GM12878 (cell line): ENCODE measurements at regions not wholly inside any gene's neighbourhood (a gene's known extent, or its start where the extent isn't known, plus 50 kb on each side); places are given as distances from the start of the nearest gene placed in this dataset.

Experiments used
- ATAC-seq: fragments of 200-7000 bp; cut with Tn5 transposase; 3 replicates; pipeline ENCODE4 v1.9.1; 2020; ENCODE audit warnings: mild to moderate bottlenecking, moderate library complexity
- BruUV-seq: library from RNA; stranded (reverse); fragments of 400-500 nt; replicated peaks from 2 replicates; lab custom pipeline; 2021; lab: Mats Ljungman, UMichigan
- CTCF ChIA-PET: fragments of 300-600 bp; sonication (Branson Sonifier 250); formaldehyde crosslinking; extraction: SDS; loops from one replicate; lab custom pipeline; 2021; ENCODE audit warnings: inconsistent platforms; lab: Yijun Ruan, JAX
- POLR2A ChIA-PET: fragments of 350-600 bp; formaldehyde crosslinking; extraction: SDS; loops from one replicate; lab custom pipeline; 2021; ENCODE audit warnings: inconsistent platforms; lab: Charles Lee
- RAD21 ChIA-PET: fragments of 300-600 bp; sonication (Branson Sonifier 250); formaldehyde crosslinking; loops from one replicate; lab custom pipeline; 2023; ENCODE audit warnings: antibody characterized with exemption; ENCODE audit not compliant: unreplicated experiment; lab: Charles Lee
- SMC1A ChIA-PET: fragments of 300-600 bp; sonication (Branson Sonifier 250); formaldehyde crosslinking; loops from one replicate; lab custom pipeline; 2023; ENCODE audit not compliant: unreplicated experiment, uncharacterized antibody; lab: Charles Lee
- DNase-seq: peaks from one replicate; pipeline ENCODE4 v3.0.0-alpha.2; 2011; ENCODE audit warnings: low read depth, low spot score
- FAIRE-seq: peaks from 3 replicates; lab custom pipeline; 2011; peaks lifted over from hg19 to GRCh38; lab: Jason Lieb, UNC
- H2AFZ ChIP-seq: 2 replicates; pipeline ENCODE4 v1.6.0; 2011; ENCODE audit warnings: low read depth, low read length, control low read depth; ENCODE audit not compliant: control insufficient read depth
- H3K27ac ChIP-seq: 2 replicates; pipeline ENCODE4 v1.5.1; 2011; ENCODE audit warnings: control low read depth; ENCODE audit not compliant: control insufficient read depth, insufficient read depth
- H3K27me3 ChIP-seq, 2 experiments: replicated peaks in 1 of 2; 2 replicates each; pipeline versions ENCODE4 v1.6.0 to v1.6.1; 2011; ENCODE audit warnings: low read length in 1 of 2; ENCODE audit not compliant: control insufficient read depth in 2 of 2, insufficient read depth in 2 of 2
- H3K36me3 ChIP-seq, 2 experiments: 2 replicates each; pipeline ENCODE4 v1.5.1; 2011; ENCODE audit warnings: low read length in 1 of 2; ENCODE audit not compliant: control insufficient read depth in 2 of 2, insufficient read depth in 2 of 2
- H3K4me1 ChIP-seq: 2 replicates; pipeline ENCODE4 v1.6.1; 2011; ENCODE audit warnings: mild to moderate bottlenecking, low read length, moderate library complexity, mixed read lengths; ENCODE audit not compliant: control insufficient read depth, insufficient read depth
- H3K4me2 ChIP-seq: 2 replicates; pipeline ENCODE4 v1.6.0; 2011; ENCODE audit warnings: control low read depth; ENCODE audit not compliant: control insufficient read depth, insufficient read depth
- H3K4me3 ChIP-seq: fragments of 200-600 bp; sonication (generic); 2 replicates; pipeline ENCODE4 v1.5.1; 2016
- H3K79me2 ChIP-seq: 2 replicates; pipeline ENCODE4 v1.6.0; 2011; ENCODE audit warnings: low read length; ENCODE audit not compliant: control insufficient read depth, insufficient read depth
- H3K9ac ChIP-seq: 2 replicates; pipeline ENCODE4 v1.8.0; 2011; ENCODE audit warnings: low read length, control low read depth, mixed read lengths; ENCODE audit not compliant: control insufficient read depth, insufficient read depth
- H3K9me3 ChIP-seq: replicated peaks from 3 replicates; pipeline ENCODE4 v1.5.1; 2011; ENCODE audit warnings: mild to moderate bottlenecking, low read length; ENCODE audit not compliant: control insufficient read depth, insufficient read depth
- H4K20me1 ChIP-seq: 2 replicates; pipeline ENCODE4 v1.6.0; 2011; ENCODE audit not compliant: control insufficient read depth, insufficient read depth
- ATF2 ChIP-seq: IDR thresholded peaks from 2 replicates; pipeline ENCODE4 v1.6.1; 2012; ENCODE audit warnings: low read length, inconsistent platforms
- BCLAF1 ChIP-seq: fragments of 450-650 bp; IDR thresholded peaks from 2 replicates; pipeline ENCODE4 v1.6.1; 2017; ENCODE audit warnings: antibody characterized with exemption, mild to moderate bottlenecking, moderate library complexity
- BHLHE40 ChIP-seq, 2 experiments: fragments of 450-650 bp in 1 of 2; IDR thresholded peaks; 2 replicates each; pipeline ENCODE4 v1.6.1; 2011 to 2017; ENCODE audit warnings: low read depth in 2 of 2, borderline replicate concordance in 1 of 2, improper control_type of control experiment in 1 of 2, low read length in 1 of 2, mild to moderate bottlenecking in 1 of 2
- CREB1 ChIP-seq: IDR thresholded peaks from 2 replicates; pipeline ENCODE4 v1.6.1; 2012; ENCODE audit warnings: low read depth, mild to moderate bottlenecking, inconsistent platforms
- E2F4 ChIP-seq: IDR thresholded peaks from 2 replicates; pipeline ENCODE4 v1.6.1; 2012; ENCODE audit warnings: low read depth, low read length, improper control_type of control experiment
- HDAC6 ChIP-seq: fragments of 200-600 bp; sonication (generic); IDR thresholded peaks from one replicate; pipeline ENCODE4 v1.8.0; 2017; ENCODE audit warnings: antibody characterized with exemption; ENCODE audit not compliant: unreplicated experiment
- IKZF1 ChIP-seq: fragments of 450-650 bp; conservative IDR thresholded peaks from 2 replicates; pipeline ENCODE4 v1.6.1; 2017; ENCODE audit warnings: antibody characterized with exemption, mild to moderate bottlenecking
- IRF4 ChIP-seq: IDR thresholded peaks from 2 replicates; pipeline ENCODE4 v1.6.1; 2011; ENCODE audit warnings: low read depth, low read length
- IRF5 ChIP-seq: fragments of 450-650 bp; IDR thresholded peaks from 2 replicates; pipeline ENCODE4 v1.6.1; 2017; ENCODE audit warnings: borderline replicate concordance
- JUNB ChIP-seq: IDR thresholded peaks from 2 replicates; pipeline ENCODE4 v1.6.1; 2016; ENCODE audit warnings: antibody characterized with exemption, mild to moderate bottlenecking
- MAX ChIP-seq: IDR thresholded peaks from 2 replicates; pipeline ENCODE4 v1.6.1; 2012; ENCODE audit warnings: low read depth, low read length, improper control_type of control experiment
- MEF2B ChIP-seq: fragments of 450-650 bp; IDR thresholded peaks from 2 replicates; pipeline ENCODE4 v1.6.1; 2018; ENCODE audit warnings: mild to moderate bottlenecking, moderate library complexity; ENCODE audit not compliant: partially characterized antibody, poor library complexity, severe bottlenecking
- NFYA ChIP-seq: IDR thresholded peaks from 2 replicates; pipeline ENCODE4 v1.6.1; 2011; ENCODE audit warnings: low read depth, mild to moderate bottlenecking, low read length, improper control_type of control experiment, borderline replicate concordance
- NRF1 ChIP-seq: conservative IDR thresholded peaks from 2 replicates; pipeline ENCODE4 v1.6.1; 2011; ENCODE audit warnings: mild to moderate bottlenecking, low read depth, low read length, improper control_type of control experiment
- RBBP5 ChIP-seq: fragments of 200-600 bp; sonication (generic); conservative IDR thresholded peaks from 2 replicates; pipeline ENCODE4 v1.6.1; 2016
- ZSCAN29 ChIP-seq: fragments of 450-650 bp; IDR thresholded peaks from 2 replicates; pipeline ENCODE4 v1.6.1; 2017; ENCODE audit warnings: mild to moderate bottlenecking, moderate library complexity
- WGBS: methylation state at CpG from one replicate; pipeline ENCODE4 v1.1.6; 2016; ENCODE audit warnings: low lambda C conversion rate; ENCODE audit not compliant: insufficient replicate concordance, insufficient coverage; ENCODE audit errors: missing lambda C conversion rate; 5-methylcytosine and 5-hydroxymethylcytosine counted together
- in situ Hi-C: fragments of 300-500 bp; cut with MboI; formaldehyde crosslinking; loops from 9 replicates; pipeline ENCODE4 v1.14.3; 2018; ENCODE audit warnings: mixed read lengths
- intact Hi-C: fragments of 100-400 bp; cut with micrococcal nuclease; formaldehyde crosslinking; loops from one replicate; pipeline ENCODE4 v1.14.2; 2022; ENCODE audit not compliant: unreplicated experiment

- no peaks in the 10 kb centered on the region for H3K79me2 ChIP-seq
- SMC1A ChIA-PET, result interaction anchor here (0.6 to 1.2 kb wide), 3 partner anchors 12 to 50 kb away, joined by 3 read pairs; no protein-coding TSS in a partner anchor
These were observed 300.7 kb upstream of the GRM7 start for GRCh38 chr3:6560259-6560658.

More at GRCh38 chr3:6560259-6560658, 300.7 kb upstream of the GRM7 start:
- H4K20me1 ChIP-seq, result no peaks in the 10 kb centered on the region
- ChIA-PET CTCF (no interaction called here), RAD21 (no interaction called here), POLR2A (no interaction called here)
- no peaks in the 10 kb centered on the region for H3K4me1 ChIP-seq
- WGBS, result 50% methylated on average over 6 of the region's 6 CpGs
- H3K9ac ChIP-seq, result no peak overlapping the region
- H2AFZ ChIP-seq, result no peak overlapping the region
- H3K27me3 ChIP-seq, result no peaks in the 10 kb centered on the region
- FAIRE-seq (no peak), DNase-seq (no peak), ATAC-seq (no peak)
- in situ Hi-C loops, result no loop called here
- TF ChIP-seq NRF1 (no peak), JUNB (no peak), IKZF1 (no peak), HDAC6 (no peak), BHLHE40 (IDR thresholded peaks at IDR 0.05; ENCODE audit: borderline replicate concordance in 1 of 2, low read depth in 2 of 2, low read length in 1 of 2) (no peak), ATF2 (no peak), MAX (no peak), MEF2B (no peak), E2F4 (no peak), IRF4 (no peak), NFYA (no peak), RBBP5 (no peak), CREB1 (no peak), ZSCAN29 (no peak), BCLAF1 (no peak), IRF5 (no peak)
- H3K4me3 ChIP-seq, result no peak overlapping the region
- BruUV-seq, result no TSS peak
- no peaks in the 10 kb centered on the region for H3K36me3 ChIP-seq
- H3K9me3 ChIP-seq, result no peaks in the 10 kb centered on the region
- H3K27ac ChIP-seq, result no peak overlapping the region
- intact Hi-C loops, result no loop called here
- H3K4me2 ChIP-seq, result no peak overlapping the region
